ENCODE measurements at regions not wholly inside any gene's neighbourhood (a gene's known extent, or its start where the extent isn't known, plus 50 kb on each side); places are given as distances from the start of the nearest gene placed in this dataset.
A peak's percentile ranks its signal among the peaks of the same experiment; 100 is the strongest.
"Not testable (repeated sequence)": the region's sequence is repeated elsewhere in the genome, so short reads cannot be mapped to it uniquely, and the experiment has no call there.

- DNase-seq (ENCODE audit: low spot score) = not testable (repeated sequence)
These were observed 101.0 kb upstream of the HMX1 start for GRCh38 chr4:8972635-8973034.

- DNase-seq (ENCODE audit: low spot score) = not testable (repeated sequence)
These were observed 94.3 kb upstream of the HMX1 start for GRCh38 chr4:8965896-8966295.

GRCh38 chr4:8964201-8964788 lies 92.7 kb upstream of the HMX1 start:
- not testable (repeated sequence) for DNase-seq (ENCODE audit: low spot score)

GRCh38 chr4:8963533-8963932 lies 91.9 kb upstream of the HMX1 start:
- DNase-seq (ENCODE audit: low spot score) = not testable (repeated sequence)

GRCh38 chr4:8961343-8961742 lies 89.7 kb upstream of the HMX1 start:
- DNase-seq (ENCODE audit: low spot score) = peak; percentile 40

- not testable (repeated sequence) for DNase-seq (ENCODE audit: low spot score)
These were observed 87.8 kb upstream of the HMX1 start for GRCh38 chr4:8959471-8959870.

GRCh38 chr4:8954001-8954400 lies 82.4 kb upstream of the HMX1 start:
- DNase-seq (ENCODE audit: low spot score) = not testable (repeated sequence)

DNA sequence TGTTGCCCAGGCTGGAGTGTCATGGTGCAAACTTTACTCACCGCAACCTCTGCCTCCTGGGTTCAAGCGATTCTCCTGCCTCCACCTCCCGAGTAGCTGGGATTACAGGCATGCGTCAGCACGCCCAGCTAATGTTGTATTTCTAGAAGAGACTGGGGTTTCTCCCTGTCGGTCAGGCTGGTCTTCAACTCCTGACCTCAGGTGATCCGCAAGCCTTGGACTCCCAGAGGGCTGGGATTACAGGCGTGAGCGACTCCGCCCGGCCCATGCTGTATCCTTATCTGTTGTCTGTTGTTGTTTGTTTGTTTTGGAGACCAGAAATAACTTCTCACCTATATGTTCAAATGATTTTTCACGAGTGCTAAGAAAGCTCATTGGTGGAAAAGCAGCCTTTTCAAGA lies 81.2 kb upstream of the HMX1 start:
- DNase-seq (ENCODE audit: low spot score) = not testable (repeated sequence)

GRCh38 chr4:8952109-8952508 lies 80.5 kb upstream of the HMX1 start:
- DNase-seq (ENCODE audit: low spot score) = peak; percentile 35

GRCh38 chr4:8945506-8945905 lies 73.9 kb upstream of the HMX1 start:
- DNase-seq (ENCODE audit: low spot score) = not testable (repeated sequence)

DNA sequence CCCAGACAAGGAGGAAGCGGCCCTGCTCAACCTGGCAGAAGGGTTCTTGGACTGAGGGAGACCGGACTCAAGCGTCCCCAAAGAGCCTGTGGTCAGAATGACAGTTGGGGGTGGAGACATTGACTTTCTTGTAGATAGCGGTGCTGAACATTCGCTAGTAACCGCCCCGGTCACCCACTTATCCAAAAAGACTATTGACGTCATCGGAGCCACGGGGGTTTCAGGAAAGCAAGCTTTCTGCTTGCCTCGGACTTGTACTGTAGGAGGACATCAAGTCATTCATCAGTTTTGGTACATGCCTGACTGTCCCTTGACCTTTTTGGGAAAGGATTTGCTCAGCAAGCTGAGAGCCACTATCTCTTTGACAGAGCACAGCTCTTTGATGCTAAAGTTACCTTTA lies 71.7 kb upstream of the HMX1 start:
- DNase-seq (ENCODE audit: low spot score) = not testable (repeated sequence)

DNA sequence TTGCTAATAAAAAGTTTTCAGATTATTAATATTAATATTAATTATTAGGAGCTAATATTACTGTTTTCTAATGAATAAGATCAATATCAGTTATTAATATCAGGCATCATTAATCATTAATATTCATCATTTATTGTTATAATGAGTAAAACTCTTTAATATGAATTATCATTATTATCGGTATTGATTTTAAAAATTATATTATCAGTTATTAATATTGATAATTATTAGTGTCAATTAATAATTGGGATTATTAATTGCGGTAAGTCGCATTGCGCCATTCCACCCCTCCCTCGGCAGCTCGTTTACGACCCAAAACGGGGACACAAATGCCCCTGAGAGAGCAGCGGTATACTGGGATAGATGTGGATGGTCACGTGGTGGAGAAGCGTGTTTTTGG lies 70.4 kb upstream of the HMX1 start:
- not testable (repeated sequence) for DNase-seq (ENCODE audit: low spot score)

DNA sequence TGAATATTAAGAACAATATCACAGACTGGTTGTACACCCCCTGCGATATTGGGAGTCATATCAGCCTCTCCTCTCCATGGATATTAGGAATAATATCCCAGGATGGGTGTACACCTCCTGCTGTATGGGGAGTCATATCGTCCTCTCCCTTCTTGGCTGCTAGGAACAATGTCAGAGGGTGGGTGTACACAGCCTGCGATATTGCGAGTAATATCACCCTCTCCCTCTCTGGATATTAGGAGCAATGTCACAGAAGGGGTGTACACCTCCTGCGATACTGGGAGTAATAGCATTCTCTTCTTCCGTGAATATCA lies 69.8 kb upstream of the HMX1 start:
- not testable (repeated sequence) for DNase-seq (ENCODE audit: low spot score)

- no peak for DNase-seq (ENCODE audit: low spot score)
These were observed 69.3 kb upstream of the HMX1 start for GRCh38 chr4:8940792-8941491.

GRCh38 chr4:8939840-8940742 lies 68.5 kb upstream of the HMX1 start:
- no peak for DNase-seq (ENCODE audit: low spot score)

DNA sequence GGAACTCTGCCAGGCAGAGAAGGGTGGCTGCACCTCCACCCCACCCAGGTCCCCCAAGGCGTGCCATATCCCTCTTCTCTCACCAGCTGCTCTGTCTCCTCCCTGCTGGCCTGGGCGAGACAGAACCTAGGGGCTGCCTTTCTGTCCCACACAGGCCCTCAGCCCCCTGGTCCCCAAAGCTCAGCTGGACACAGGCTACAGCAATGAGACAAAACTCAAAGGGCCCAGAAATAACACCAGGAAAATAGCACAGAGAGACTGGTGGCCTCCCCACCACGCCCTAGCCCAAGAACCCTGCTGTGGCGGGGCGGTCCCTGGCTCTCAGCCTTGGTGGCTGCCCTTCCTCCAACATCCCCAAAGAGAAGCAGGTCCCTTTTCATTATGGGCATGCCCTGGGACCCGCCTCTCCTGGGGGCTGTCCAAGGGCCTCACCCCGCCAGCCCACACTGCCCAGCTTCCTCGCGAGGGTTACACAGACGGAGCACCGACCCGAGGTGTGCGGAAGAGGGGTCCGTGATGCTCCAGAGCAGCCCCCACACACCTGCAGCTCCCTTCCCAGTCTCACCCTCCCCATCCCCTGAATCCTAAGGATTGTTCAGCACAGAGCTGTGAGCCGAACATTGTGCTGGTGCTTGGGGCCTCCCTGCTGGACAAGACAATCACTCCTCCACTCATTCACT lies 67.7 kb upstream of the HMX1 start:
- no peak for DNase-seq (ENCODE audit: low spot score)

- no peak for DNase-seq (ENCODE audit: low spot score)
These were observed 67.0 kb upstream of the HMX1 start for GRCh38 chr4:8938623-8939022.

DNA sequence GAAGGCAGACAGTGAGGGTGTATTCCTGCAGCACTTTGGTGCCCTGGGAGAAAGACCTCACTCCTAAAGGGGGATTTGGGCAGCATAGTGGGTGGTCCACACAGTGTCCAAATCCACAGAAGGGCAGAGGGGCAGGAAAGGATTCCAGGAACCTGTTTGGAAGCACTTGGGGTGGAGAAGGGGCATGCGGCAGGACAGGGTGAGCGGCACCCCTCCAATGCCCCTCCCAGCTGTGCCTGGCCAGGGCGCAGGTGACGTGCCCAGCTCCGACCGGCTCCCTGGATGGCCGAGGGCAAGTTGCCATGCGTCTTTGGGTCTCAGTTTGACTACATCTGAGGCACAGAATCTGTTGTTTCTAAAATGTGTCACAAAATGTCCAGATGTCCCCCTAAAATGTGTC lies 66.5 kb upstream of the HMX1 start:
- DNase-seq (ENCODE audit: low spot score) = no peak

GRCh38 chr4:8932884-8933283 lies 61.2 kb upstream of the HMX1 start:
- no peak for DNase-seq (ENCODE audit: low spot score)

GRCh38 chr4:8928074-8928473 lies 56.4 kb upstream of the HMX1 start:
- no peak for DNase-seq (ENCODE audit: low spot score)

DNA sequence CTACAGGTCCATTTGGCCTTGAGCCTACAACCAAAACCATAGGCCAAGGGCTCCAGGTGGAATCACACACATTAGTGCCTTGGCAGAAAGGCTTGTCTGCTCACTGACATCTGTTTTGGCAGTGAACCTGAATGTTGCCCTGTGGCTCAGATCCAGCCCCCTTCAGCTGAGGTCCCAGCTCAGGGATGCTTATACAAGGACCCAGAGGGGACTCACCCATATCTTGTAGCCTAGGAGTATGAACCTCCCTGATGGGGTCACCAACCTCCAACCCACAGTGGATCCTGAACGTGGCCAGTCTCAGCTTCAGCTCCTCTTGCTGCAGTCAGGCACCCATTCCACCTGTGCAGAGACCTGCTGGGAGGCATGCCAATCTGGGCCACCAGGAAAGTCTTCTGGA lies 50.8 kb upstream of the HMX1 start:
- no peak for DNase-seq (ENCODE audit: low spot score)

DNA sequence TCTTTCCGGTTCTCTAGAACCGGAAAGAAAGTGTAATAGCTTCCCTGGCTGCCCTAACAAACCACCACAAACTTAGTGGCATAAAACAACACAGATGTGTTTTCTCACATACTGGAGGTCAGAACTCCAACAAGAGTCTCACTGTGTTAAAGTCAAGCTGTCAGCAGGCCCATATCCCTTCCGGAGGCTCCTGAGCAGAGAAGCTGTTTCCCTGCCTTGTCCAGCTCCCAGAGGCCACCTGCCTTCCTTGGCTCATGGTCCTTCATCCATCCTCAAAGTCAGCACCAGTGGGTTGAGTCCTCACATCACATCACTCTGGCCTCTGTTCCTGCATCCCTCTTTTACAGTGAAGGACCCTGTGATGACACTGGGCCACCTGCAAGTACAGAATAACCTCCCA lies 49.8 kb upstream of the HMX1 start:
- DNase-seq (ENCODE audit: low spot score) = no peak
